B cell (primary cell): ENCODE measurements at regions not wholly inside any gene's neighbourhood (a gene's known extent, or its start where the extent isn't known, plus 50 kb on each side); places are given as distances from the start of the nearest gene placed in this dataset.

Experiments
- ATAC-seq: fragments of 200-7000 bp; cut with Tn5 transposase; one replicate; pipeline ENCODE4 v1.10.0; 2021; ENCODE audit warnings: low read depth, mild to moderate bottlenecking, moderate number of reproducible peaks, moderate library complexity
- CTCF ChIA-PET: fragments of 350-600 bp; sonication (Branson Sonifier 250); formaldehyde crosslinking; loops from one replicate; lab custom pipeline; 2021; ENCODE audit warnings: antibody characterized with exemption, inconsistent platforms; lab: Charles Lee
- POLR2A ChIA-PET: fragments of 350-600 bp; sonication (Branson Sonifier 250); formaldehyde crosslinking; loops from one replicate; lab custom pipeline; 2021; ENCODE audit warnings: antibody characterized with exemption; lab: Charles Lee
- DNase-seq: peaks from one replicate; pipeline ENCODE4 v3.0.0; 2013
- H2AFZ ChIP-seq: 2 replicates; pipeline ENCODE4 v1.6.1; 2012; ENCODE audit warnings: mild to moderate bottlenecking, low read depth, low read length; ENCODE audit not compliant: insufficient read depth, poor library complexity, severe bottlenecking
- H3K27ac ChIP-seq, 2 donors: 1 replicate in 1 of 2; 2 replicates in 1 of 2; pipeline ENCODE4 v1.5.1; 2012 to 2013; ENCODE audit warnings: low read length in 2 of 2, mild to moderate bottlenecking in 2 of 2, moderate library complexity in 1 of 2
- H3K27me3 ChIP-seq, 4 experiments: fragments of 200-600 bp in 1 of 4; sonication (generic) in 1 of 4; replicated peaks in 1 of 4; 1 replicate in 2 of 4; 2 replicates in 2 of 4; pipeline versions ENCODE4 v1.6.1 to v1.7.0; 2013 to 2016; ENCODE audit warnings: low read length in 3 of 4, mild to moderate bottlenecking in 2 of 4, mixed read lengths in 1 of 4, moderate library complexity in 1 of 4; ENCODE audit not compliant: insufficient read depth in 4 of 4, control insufficient read depth in 3 of 4; ENCODE audit errors: control extremely low read depth in 1 of 4
- H3K36me3 ChIP-seq, 2 experiments: replicated peaks in 1 of 2; 1 replicate in 1 of 2; 2 replicates in 1 of 2; pipeline versions ENCODE4 v1.6.1 to v1.7.1; 2013; ENCODE audit warnings: low read length in 1 of 2; ENCODE audit not compliant: insufficient read depth in 2 of 2, control insufficient read depth in 1 of 2; ENCODE audit errors: control extremely low read depth in 1 of 2, extremely low read depth in 1 of 2
- H3K4me1 ChIP-seq, 2 donors: fragments of 200-600 bp in 1 of 2; sonication (generic) in 1 of 2; 1 replicate in 1 of 2; 2 replicates in 1 of 2; pipeline versions ENCODE4 v1.5.1 to v1.6.1; 2013 to 2017; ENCODE audit warnings: low read length in 2 of 2; ENCODE audit not compliant: control insufficient read depth in 2 of 2, insufficient read depth in 2 of 2
- H3K4me2 ChIP-seq: replicated peaks from 2 replicates; pipeline ENCODE3; 2012; ENCODE audit warnings: mild to moderate bottlenecking, low read depth, low read length; ENCODE audit not compliant: poor library complexity, severe bottlenecking
- H3K4me3 ChIP-seq, 5 experiments: fragments of 200-600 bp in 1 of 5; sonication (generic) in 1 of 5; 1 replicate in 3 of 5; 2 replicates in 2 of 5; pipeline versions ENCODE4 v1.5.1 to v1.7.0; 2011 to 2016; ENCODE audit warnings: low read length in 4 of 5, mild to moderate bottlenecking in 4 of 5, low read depth in 2 of 5, control low read depth in 1 of 5, moderate library complexity in 1 of 5; ENCODE audit not compliant: insufficient read depth in 1 of 5; ENCODE audit errors: control extremely low read depth in 1 of 5, extremely low read depth in 1 of 5
- H3K79me2 ChIP-seq: fragments of 200-600 bp; sonication (generic); one replicate; pipeline ENCODE4 v1.6.0; 2016; ENCODE audit warnings: low read length; ENCODE audit not compliant: control insufficient read depth, insufficient read depth
- H3K9ac ChIP-seq: fragments of 200-600 bp; sonication (generic); 2 replicates; pipeline ENCODE4 v1.6.1; 2017; ENCODE audit warnings: mild to moderate bottlenecking, low read length, moderate library complexity
- H3K9me3 ChIP-seq, 3 donors: one replicate each; pipeline versions ENCODE4 v1.6.1 to v1.7.1; 2013; ENCODE audit warnings: low read length in 2 of 3; ENCODE audit not compliant: control insufficient read depth in 2 of 3, insufficient read depth in 1 of 3; ENCODE audit errors: control extremely low read depth in 1 of 3
- H4K20me1 ChIP-seq: 2 replicates; pipeline ENCODE4 v1.6.0; 2012; ENCODE audit warnings: mild to moderate bottlenecking, low read length; ENCODE audit not compliant: insufficient read depth, control insufficient read depth, poor library complexity, severe bottlenecking
- H3K27ac Mint-ChIP-seq: one replicate; pipeline ENCODE4 v1.8.0; 2021; ENCODE audit warnings: mixed read lengths
- H3K27me3 Mint-ChIP-seq: one replicate; pipeline ENCODE4 v1.8.0; 2021; ENCODE audit warnings: mixed read lengths
- H3K4me1 Mint-ChIP-seq: one replicate; pipeline ENCODE4 v1.8.0; 2021; ENCODE audit warnings: mixed read lengths
- H3K4me3 Mint-ChIP-seq: one replicate; pipeline ENCODE4 v1.8.0; 2021; ENCODE audit warnings: mixed read lengths
- H3K9me3 Mint-ChIP-seq: one replicate; pipeline ENCODE4 v1.8.0; 2022; ENCODE audit warnings: mixed read lengths; ENCODE audit not compliant: insufficient read depth
- EZH2 ChIP-seq: IDR thresholded peaks from 2 replicates; pipeline ENCODE4 v1.6.1; 2012; ENCODE audit warnings: borderline replicate concordance, low read depth, mild to moderate bottlenecking, moderate library complexity, low read length; ENCODE audit not compliant: insufficient read depth, poor library complexity, severe bottlenecking
- WGBS: methylation state at CpG from one replicate; pipeline ENCODE4 v1.1.5; 2013; ENCODE audit warnings: missing lambda C conversion rate; ENCODE audit not compliant: insufficient coverage; 5-methylcytosine and 5-hydroxymethylcytosine counted together
- intact Hi-C: fragments of 100-400 bp; cut with micrococcal nuclease; formaldehyde crosslinking; loops from one replicate; pipeline ENCODE4 v1.10.0; 2022
- TF ChIP-seq, protein P1 (sequence below): fragments of 200-600 bp; IDR thresholded peaks from one replicate; pipeline ENCODE4 v1.8.0; 2022; ENCODE audit warnings: antibody characterized with exemption, mild to moderate bottlenecking

DNA sequence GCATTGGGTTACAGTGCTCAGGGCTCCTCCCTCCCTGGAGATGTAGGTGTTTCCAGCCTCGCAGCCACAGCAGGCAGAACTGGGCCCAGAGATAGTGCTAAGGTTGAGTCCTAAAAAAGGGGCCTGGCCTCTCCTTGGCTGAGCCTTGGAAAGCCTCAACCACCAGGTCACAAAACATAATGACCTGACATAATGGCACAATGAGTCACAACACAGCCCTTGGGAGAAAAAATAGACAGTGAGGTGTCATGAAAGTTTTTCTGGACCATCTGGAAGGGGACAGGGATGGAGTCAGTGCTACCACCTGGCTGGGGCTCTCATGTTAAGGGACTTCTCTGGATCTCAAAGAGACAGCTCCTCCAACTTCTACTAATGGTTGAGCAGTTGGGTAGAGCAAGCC, 92.4 kb upstream of the LCLAT1 start:
- no peak overlapping the region for H3K27ac Mint-ChIP-seq
- 86% methylated on average over 1 of the region's 1 CpG for WGBS

DNA sequence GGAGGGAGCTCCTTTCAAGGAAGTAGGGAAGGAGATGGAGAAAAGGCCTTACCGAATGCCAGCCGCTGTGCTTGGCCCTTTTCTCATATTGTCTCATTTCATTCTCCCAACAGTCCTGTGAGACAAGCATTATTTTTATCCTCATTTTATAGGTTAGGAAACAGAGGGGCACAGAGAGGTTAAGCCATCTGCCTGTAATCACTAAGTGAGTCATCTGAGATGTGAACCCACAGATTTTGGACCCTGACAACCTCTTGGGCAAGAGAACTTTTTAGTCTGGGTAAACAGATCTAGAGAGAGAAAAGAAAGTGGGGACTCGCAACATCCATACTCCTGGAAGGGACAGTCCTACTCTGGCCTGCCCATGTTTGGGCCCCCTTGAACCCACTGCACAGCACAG, 91.7 kb upstream of the LCLAT1 start:
- no peak overlapping the region for H3K9ac ChIP-seq
- Mint-ChIP-seq H3K9me3 (no peaks in the 10 kb centered on the region), H3K27me3 (no peaks in the 10 kb centered on the region), H3K4me1 (peaks cover 7% of the 10 kb centered on the region), H3K27ac (no peak overlapping the region), H3K4me3 (no peak overlapping the region)
- no peaks in the 10 kb centered on the region for H3K27me3 ChIP-seq
- intact Hi-C loops = no loop called here
- H3K79me2 ChIP-seq = no peaks in the 10 kb centered on the region
- ATAC-seq = no peak
- no peak overlapping the region for H3K4me3 ChIP-seq
- no peaks in the 10 kb centered on the region for H4K20me1 ChIP-seq
- H3K27ac ChIP-seq = no peak overlapping the region
- no peaks in the 10 kb centered on the region for H3K36me3 ChIP-seq
- H2AFZ ChIP-seq = no peak overlapping the region
- POLR2A ChIA-PET = no interaction called here
- no peak for DNase-seq
- H3K4me2 ChIP-seq = no peak overlapping the region
- H3K4me1 ChIP-seq = no peaks in the 10 kb centered on the region
- no peak for TF ChIP-seq EZH2
- TF ChIP-seq, protein P1, sequence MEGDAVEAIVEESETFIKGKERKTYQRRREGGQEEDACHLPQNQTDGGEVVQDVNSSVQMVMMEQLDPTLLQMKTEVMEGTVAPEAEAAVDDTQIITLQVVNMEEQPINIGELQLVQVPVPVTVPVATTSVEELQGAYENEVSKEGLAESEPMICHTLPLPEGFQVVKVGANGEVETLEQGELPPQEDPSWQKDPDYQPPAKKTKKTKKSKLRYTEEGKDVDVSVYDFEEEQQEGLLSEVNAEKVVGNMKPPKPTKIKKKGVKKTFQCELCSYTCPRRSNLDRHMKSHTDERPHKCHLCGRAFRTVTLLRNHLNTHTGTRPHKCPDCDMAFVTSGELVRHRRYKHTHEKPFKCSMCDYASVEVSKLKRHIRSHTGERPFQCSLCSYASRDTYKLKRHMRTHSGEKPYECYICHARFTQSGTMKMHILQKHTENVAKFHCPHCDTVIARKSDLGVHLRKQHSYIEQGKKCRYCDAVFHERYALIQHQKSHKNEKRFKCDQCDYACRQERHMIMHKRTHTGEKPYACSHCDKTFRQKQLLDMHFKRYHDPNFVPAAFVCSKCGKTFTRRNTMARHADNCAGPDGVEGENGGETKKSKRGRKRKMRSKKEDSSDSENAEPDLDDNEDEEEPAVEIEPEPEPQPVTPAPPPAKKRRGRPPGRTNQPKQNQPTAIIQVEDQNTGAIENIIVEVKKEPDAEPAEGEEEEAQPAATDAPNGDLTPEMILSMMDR = no peak
- CTCF ChIA-PET = no interaction called here
- 100% methylated on average over 1 of the region's 3 CpGs for WGBS
- H3K9me3 ChIP-seq = no peaks in the 10 kb centered on the region

More for the DNA sequence above, 92.4 kb upstream of the LCLAT1 start:
- H3K4me3 Mint-ChIP-seq = no peak overlapping the region
- no peak overlapping the region for H3K4me2 ChIP-seq
- no peaks in the 10 kb centered on the region for H3K27me3 ChIP-seq
- ATAC-seq (no peak), DNase-seq (no peak)
- TF ChIP-seq EZH2 = no peak
- ChIA-PET POLR2A (no interaction called here), CTCF (interaction anchor here (0.7 kb wide), 1 partner anchor 9 kb away, joined by 4 read pairs; no protein-coding TSS in a partner anchor)
- no peak overlapping the region for H3K4me3 ChIP-seq
- H3K9me3 Mint-ChIP-seq = no peaks in the 10 kb centered on the region
- H3K9me3 ChIP-seq = no peaks in the 10 kb centered on the region
- H2AFZ ChIP-seq = no peak overlapping the region
- H3K4me1 Mint-ChIP-seq = peaks cover 7% of the 10 kb centered on the region
- no peaks in the 10 kb centered on the region for H3K79me2 ChIP-seq
- H3K9ac ChIP-seq = no peak overlapping the region
- no peaks in the 10 kb centered on the region for H4K20me1 ChIP-seq
- no peaks in the 10 kb centered on the region for H3K36me3 ChIP-seq
- no peak overlapping the region for H3K27ac ChIP-seq
- H3K4me1 ChIP-seq = no peaks in the 10 kb centered on the region
- intact Hi-C loops = no loop called here
- no peaks in the 10 kb centered on the region for H3K27me3 Mint-ChIP-seq
